ENCODE measurements at regions not wholly inside any gene's neighbourhood (a gene's known extent, or its start where the extent isn't known, plus 50 kb on each side); places are given as distances from the start of the nearest gene placed in this dataset.

DNA sequence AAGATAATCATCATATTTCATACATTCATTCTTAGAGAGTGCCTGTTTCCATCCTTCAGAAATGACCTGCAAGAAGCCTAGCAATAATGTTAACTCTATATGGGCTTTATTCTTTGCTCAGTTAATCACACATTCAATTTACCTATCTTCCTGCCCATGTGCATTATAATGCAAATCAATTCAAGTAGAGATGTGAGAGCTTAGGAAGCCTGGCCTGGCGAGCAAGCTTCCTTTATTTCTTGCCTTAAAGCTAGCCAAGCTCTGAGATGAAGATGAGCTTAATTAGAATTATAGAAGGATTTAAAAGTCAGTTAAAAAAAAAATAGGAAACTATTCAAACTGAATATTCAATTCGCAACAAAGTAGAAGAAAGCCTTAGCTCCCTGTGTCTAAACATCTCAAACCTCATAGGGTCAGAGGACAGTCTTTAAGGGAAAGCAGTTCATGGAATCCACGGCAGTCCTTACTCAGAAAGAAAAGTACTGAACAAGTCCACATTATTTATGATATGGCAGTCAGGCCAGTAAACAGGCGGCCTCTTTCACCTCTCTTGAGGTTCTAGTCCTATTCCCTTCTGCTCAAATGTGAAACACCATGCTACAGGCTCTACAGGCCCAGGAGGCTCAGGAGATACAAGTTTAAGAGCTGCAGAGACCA is 214.1 kb downstream of the TFEC start:
- no peak overlapping the region for H3K27ac ChIP-seq (replicated peaks)
- H3K27me3 ChIP-seq (ENCODE audit: insufficient read depth, poor library complexity, severe bottlenecking): no peaks in the 10 kb centered on the region
- no peak overlapping the region for H3K4me3 ChIP-seq (replicated peaks; ENCODE audit: insufficient read depth, low read length)
- TF ChIP-seq, protein P1, sequence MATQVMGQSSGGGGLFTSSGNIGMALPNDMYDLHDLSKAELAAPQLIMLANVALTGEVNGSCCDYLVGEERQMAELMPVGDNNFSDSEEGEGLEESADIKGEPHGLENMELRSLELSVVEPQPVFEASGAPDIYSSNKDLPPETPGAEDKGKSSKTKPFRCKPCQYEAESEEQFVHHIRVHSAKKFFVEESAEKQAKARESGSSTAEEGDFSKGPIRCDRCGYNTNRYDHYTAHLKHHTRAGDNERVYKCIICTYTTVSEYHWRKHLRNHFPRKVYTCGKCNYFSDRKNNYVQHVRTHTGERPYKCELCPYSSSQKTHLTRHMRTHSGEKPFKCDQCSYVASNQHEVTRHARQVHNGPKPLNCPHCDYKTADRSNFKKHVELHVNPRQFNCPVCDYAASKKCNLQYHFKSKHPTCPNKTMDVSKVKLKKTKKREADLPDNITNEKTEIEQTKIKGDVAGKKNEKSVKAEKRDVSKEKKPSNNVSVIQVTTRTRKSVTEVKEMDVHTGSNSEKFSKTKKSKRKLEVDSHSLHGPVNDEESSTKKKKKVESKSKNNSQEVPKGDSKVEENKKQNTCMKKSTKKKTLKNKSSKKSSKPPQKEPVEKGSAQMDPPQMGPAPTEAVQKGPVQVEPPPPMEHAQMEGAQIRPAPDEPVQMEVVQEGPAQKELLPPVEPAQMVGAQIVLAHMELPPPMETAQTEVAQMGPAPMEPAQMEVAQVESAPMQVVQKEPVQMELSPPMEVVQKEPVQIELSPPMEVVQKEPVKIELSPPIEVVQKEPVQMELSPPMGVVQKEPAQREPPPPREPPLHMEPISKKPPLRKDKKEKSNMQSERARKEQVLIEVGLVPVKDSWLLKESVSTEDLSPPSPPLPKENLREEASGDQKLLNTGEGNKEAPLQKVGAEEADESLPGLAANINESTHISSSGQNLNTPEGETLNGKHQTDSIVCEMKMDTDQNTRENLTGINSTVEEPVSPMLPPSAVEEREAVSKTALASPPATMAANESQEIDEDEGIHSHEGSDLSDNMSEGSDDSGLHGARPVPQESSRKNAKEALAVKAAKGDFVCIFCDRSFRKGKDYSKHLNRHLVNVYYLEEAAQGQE (IDR thresholded peaks at IDR 0.05; ENCODE audit: insufficient replicate concordance, low read depth): no peak
- TF ChIP-seq CTCF (IDR thresholded peaks at IDR 0.05; ENCODE audit: insufficient read depth, low read length) (no peak), POLR2AphosphoS5 (IDR thresholded peaks at IDR 0.05; ENCODE audit: low read depth) (no peak), GABPA (IDR thresholded peaks at IDR 0.05; ENCODE audit: low read depth) (no peak), SPI1 (IDR thresholded peaks at IDR 0.05; ENCODE audit: borderline replicate concordance, low read depth) (no peak)
- no peak for DNase-seq (ENCODE audit: low read depth in 1 of 2, low spot score in 1 of 2)

DNA sequence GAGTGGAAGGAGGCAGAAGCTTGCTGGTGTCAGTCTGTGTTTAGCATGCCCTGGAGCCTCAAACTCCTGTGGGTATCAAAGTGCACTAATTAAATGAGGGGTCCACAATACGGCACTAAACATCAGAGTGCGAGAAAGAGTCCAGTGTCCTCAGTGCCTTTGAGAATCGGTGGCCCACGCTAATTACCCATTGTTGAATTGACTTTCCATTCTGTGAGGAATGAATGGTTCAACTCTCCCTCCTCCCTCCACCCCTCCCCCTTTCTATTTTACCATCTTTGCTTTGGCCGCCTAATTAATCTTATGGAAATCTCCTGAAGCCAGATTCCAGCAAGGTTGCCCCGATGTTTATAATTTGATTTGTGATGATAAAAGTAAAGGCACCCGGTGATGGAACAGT is 217.8 kb downstream of the TFEC start:
- no peak for DNase-seq (ENCODE audit: low read depth in 1 of 2, low spot score in 1 of 2)
- H3K27me3 ChIP-seq (ENCODE audit: insufficient read depth, poor library complexity, severe bottlenecking): no peaks in the 10 kb centered on the region
- TF ChIP-seq GABPA (IDR thresholded peaks at IDR 0.05; ENCODE audit: low read depth): no peak
- no peak for TF ChIP-seq CTCF (IDR thresholded peaks at IDR 0.05; ENCODE audit: insufficient read depth, low read length)
- TF ChIP-seq, protein P1 (IDR thresholded peaks at IDR 0.05; ENCODE audit: insufficient replicate concordance, low read depth): no peak
- TF ChIP-seq SPI1 (IDR thresholded peaks at IDR 0.05; ENCODE audit: borderline replicate concordance, low read depth): no peak
- no peak for TF ChIP-seq POLR2AphosphoS5 (IDR thresholded peaks at IDR 0.05; ENCODE audit: low read depth)
- H3K4me3 ChIP-seq (replicated peaks; ENCODE audit: insufficient read depth, low read length): no peak overlapping the region
- no peak overlapping the region for H3K27ac ChIP-seq (replicated peaks)

- TF ChIP-seq SPI1 (IDR thresholded peaks at IDR 0.05; ENCODE audit: borderline replicate concordance, low read depth) (no peak), POLR2AphosphoS5 (IDR thresholded peaks at IDR 0.05; ENCODE audit: low read depth) (no peak), CTCF (IDR thresholded peaks at IDR 0.05; ENCODE audit: insufficient read depth, low read length) (no peak), GABPA (IDR thresholded peaks at IDR 0.05; ENCODE audit: low read depth) (no peak)
- TF ChIP-seq, protein P1 (IDR thresholded peaks at IDR 0.05; ENCODE audit: insufficient replicate concordance, low read depth): no peak
- Histone ChIP-seq H3K4me3 (replicated peaks; ENCODE audit: insufficient read depth, low read length) (no peak overlapping the region), H3K27me3 (ENCODE audit: insufficient read depth, poor library complexity, severe bottlenecking) (no peaks in the 10 kb centered on the region), H3K27ac (replicated peaks) (no peak overlapping the region)
- DNase-seq (ENCODE audit: low read depth in 1 of 2, low spot score in 1 of 2): no peak
Measured at GRCh38 chr7:115805458-115805857, 225.1 kb downstream of the TFEC start.

Data from HL-60 (cell line).